Activated CD4-positive, alpha-beta T cell treated with anti-CD3 and anti-CD28 coated beads, Interleukin-2, amount 50 U/mL, for 4 hours (primary cell): ENCODE measurements at regions not wholly inside any gene's neighbourhood (a gene's known extent, or its start where the extent isn't known, plus 50 kb on each side); places are given as distances from the start of the nearest gene placed in this dataset.
"Not testable (repeated sequence)": the region's sequence is repeated elsewhere in the genome, so short reads cannot be mapped to it uniquely, and the experiment has no call there.

Experiments used
- DNase-seq, 2 experiments: peaks; one replicate each; pipeline ENCODE4 v3.0.0-alpha.2; 2020

GRCh38 chr12:8282181-8282580, 54.8 kb upstream of the FAM90A1 start:
- DNase-seq = not testable (repeated sequence)

- not testable (repeated sequence) for DNase-seq
Measured at GRCh38 chr12:8285681-8286080, 58.3 kb upstream of the FAM90A1 start.

GRCh38 chr12:8291764-8292163, 64.3 kb upstream of the FAM90A1 start:
- DNase-seq = not testable (repeated sequence)

GRCh38 chr12:8294662-8295061, 67.2 kb upstream of the FAM90A1 start:
- not testable (repeated sequence) for DNase-seq

GRCh38 chr12:8308611-8309010, 81.2 kb upstream of the FAM90A1 start:
- not testable (repeated sequence) for DNase-seq

- DNase-seq = not testable (repeated sequence)
Measured at GRCh38 chr12:8315997-8316396, 88.6 kb upstream of the FAM90A1 start.

GRCh38 chr12:8317675-8318074, 90.3 kb upstream of the FAM90A1 start:
- not testable (repeated sequence) for DNase-seq

- DNase-seq = peak; percentile 6 to 9
Measured at GRCh38 chr12:8320251-8320730, 92.9 kb upstream of the FAM90A1 start.

GRCh38 chr12:8320791-8321370, 93.5 kb upstream of the FAM90A1 start:
- not testable (repeated sequence) for DNase-seq

GRCh38 chr12:8325145-8325839, 97.9 kb upstream of the FAM90A1 start:
- DNase-seq = not testable (repeated sequence)

GRCh38 chr12:8328835-8329234, 101.4 kb upstream of the FAM90A1 start:
- DNase-seq = not testable (repeated sequence)

GRCh38 chr12:8332373-8332772, 105.0 kb upstream of the FAM90A1 start:
- DNase-seq = not testable (repeated sequence)

GRCh38 chr12:8351073-8351472, 104.7 kb upstream of the CLEC6A start:
- not testable (repeated sequence) for DNase-seq

- not testable (repeated sequence) for DNase-seq
Measured at GRCh38 chr12:8354741-8355140, 101.0 kb upstream of the CLEC6A start.

- DNase-seq = not testable (repeated sequence)
Measured at GRCh38 chr12:8355531-8355930, 100.2 kb upstream of the CLEC6A start.

GRCh38 chr12:8373744-8374143, 82.0 kb upstream of the CLEC6A start:
- not testable (repeated sequence) for DNase-seq

GRCh38 chr12:8375122-8375521, 80.6 kb upstream of the CLEC6A start:
- DNase-seq = not testable (repeated sequence)

GRCh38 chr12:8377756-8378155, 78.0 kb upstream of the CLEC6A start:
- DNase-seq = not testable (repeated sequence)

GRCh38 chr12:8382556-8382955, 73.2 kb upstream of the CLEC6A start:
- not testable (repeated sequence) for DNase-seq

GRCh38 chr12:8384686-8385085, 71.1 kb upstream of the CLEC6A start:
- DNase-seq = not testable (repeated sequence)

GRCh38 chr12:8385431-8385830, 70.3 kb upstream of the CLEC6A start:
- not testable (repeated sequence) for DNase-seq

GRCh38 chr12:8386661-8387060, 69.1 kb upstream of the CLEC6A start:
- DNase-seq = not testable (repeated sequence)

GRCh38 chr12:8389296-8389695, 66.5 kb upstream of the CLEC6A start:
- DNase-seq = not testable (repeated sequence)
